HG02938 (cell line): ENCODE measurements at regions not wholly inside any gene's neighbourhood (a gene's known extent, or its start where the extent isn't known, plus 50 kb on each side); places are given as distances from the start of the nearest gene placed in this dataset.

Source experiments
- ATAC-seq: cut with Tn5 transposase; IDR thresholded peaks from one replicate; pipeline ENCODE4 v1.9.1; 2021; ENCODE audit warnings: mild to moderate bottlenecking, moderate library complexity; ENCODE audit not compliant: unreplicated experiment

DNA sequence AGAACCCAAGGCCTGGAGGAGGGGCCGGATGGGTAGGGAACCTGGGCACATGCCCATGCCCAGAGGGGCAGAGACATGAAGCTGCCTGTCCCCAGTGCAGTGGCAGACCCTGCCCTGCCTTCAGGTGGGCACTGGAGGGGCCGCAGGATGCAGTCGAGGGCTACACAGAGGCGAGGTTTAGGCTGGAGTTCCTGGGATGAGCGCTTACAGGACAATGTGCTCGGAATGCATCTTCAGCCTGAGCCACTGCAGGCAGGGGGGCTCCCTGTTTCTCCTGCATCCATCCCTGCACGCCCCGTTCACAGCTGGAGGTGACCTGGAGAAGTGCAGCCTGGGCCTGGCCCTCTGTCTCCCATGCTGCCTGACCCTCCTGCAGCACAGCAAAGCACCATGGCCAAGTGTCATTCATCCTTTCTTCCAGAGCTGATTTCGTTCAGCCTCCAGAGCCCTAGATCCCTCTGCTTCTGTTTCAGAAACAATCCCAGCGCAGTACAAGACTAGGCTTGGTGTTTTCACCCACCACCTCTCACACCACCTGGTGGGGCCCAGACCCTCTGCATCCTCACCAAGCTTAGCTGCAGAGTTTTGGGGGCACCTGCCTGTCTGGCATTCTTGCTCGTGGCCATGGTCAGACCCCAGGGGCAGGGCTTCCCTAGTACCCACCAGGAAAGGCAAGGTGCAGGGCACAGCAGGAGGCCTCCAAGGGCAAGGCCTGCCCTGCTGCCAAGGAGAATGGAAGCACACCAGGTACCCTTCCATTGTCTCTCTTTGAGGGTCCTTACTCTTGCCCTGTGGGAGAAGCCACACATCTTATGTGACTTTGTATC is 311.9 kb downstream of the TCERG1L start:
- no peak for ATAC-seq

- ATAC-seq = no peak
Measured at GRCh38 chr10:131000244-131000643, 311.3 kb downstream of the TCERG1L start.

GRCh38 chr10:131000743-131001142 is 310.8 kb downstream of the TCERG1L start:
- no peak for ATAC-seq

GRCh38 chr10:131001438-131001837 is 310.1 kb downstream of the TCERG1L start:
- no peak for ATAC-seq

- ATAC-seq = no peak
Measured at GRCh38 chr10:131002031-131002861, 309.3 kb downstream of the TCERG1L start.

DNA sequence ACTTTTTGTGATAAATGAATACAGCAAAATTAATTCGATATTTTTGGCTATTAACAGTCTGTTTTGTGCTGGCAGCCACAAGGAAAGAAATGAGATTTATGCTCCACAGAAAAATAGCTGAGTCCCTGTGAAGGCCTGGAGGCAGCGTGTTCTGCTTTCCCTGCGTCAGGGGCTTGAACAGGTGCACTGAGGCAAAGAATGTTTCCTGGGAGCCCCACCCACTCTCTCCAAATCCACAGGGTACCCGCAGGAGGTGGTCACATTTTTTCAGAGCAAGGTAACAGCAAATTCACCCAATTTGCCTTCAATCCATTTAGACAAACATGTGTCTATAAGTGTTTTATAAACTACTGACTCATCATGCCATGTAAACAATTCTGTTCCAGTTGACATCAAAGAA is 308.1 kb downstream of the TCERG1L start:
- no peak for ATAC-seq

DNA sequence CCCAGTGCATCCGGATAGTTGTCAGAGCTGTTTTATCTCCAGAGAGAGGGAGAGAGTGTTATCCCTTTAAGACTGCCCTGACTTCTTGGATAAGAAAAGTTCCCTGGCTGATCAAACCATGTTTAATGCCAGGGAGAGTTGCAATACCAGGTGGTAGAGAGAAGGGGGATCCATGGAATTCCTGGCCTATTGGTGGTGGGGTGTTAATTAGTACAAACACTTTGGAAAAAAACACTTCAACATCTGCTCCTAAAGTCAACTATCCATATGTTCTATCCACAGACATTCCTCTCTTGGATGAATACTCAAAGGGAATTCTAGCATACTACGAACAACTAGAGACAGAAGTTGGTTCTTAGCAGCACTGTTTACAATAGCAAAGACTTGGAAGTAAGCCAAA is 307.2 kb downstream of the TCERG1L start:
- no peak for ATAC-seq

- ATAC-seq = no peak
Measured at GRCh38 chr10:131006458-131007256, 304.9 kb downstream of the TCERG1L start.

GRCh38 chr10:131009791-131010190 is 301.7 kb downstream of the TCERG1L start:
- no peak for ATAC-seq

GRCh38 chr10:131010965-131011575 is 300.5 kb downstream of the TCERG1L start:
- no peak for ATAC-seq

GRCh38 chr10:131011936-131012640 is 299.4 kb downstream of the TCERG1L start:
- no peak for ATAC-seq

GRCh38 chr10:131012641-131012985 is 298.9 kb downstream of the TCERG1L start:
- ATAC-seq = no peak

DNA sequence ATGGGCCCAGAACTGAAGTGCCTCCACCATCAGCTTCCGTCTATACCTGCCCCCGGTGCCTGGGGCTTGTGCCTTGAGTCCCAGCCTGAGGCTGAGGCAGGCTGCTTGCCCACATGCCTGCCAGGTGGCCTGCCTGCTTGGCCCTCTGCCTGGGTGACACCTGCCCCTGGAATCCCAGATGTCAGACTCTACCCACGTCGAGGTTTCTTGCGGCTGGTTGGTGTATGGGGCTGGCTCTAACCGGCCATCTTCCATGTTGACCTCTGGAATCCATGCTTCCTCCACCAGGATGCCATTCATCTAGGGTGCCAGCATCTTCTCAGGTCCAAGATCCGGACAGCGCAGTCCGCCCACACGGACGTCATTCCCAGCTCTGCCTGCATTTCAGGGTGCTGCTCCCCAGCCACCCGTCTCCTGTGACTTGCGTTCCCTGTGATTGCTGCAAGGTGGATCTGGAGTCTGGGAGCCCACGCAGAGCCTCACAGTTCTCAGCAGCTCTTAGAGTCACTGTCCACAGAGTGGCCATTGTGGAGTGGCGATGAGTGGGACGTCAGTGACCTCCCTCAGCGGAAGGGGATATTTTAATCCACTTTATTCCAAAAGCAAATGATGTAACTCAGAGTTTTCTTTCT is 298.1 kb downstream of the TCERG1L start:
- no peak for ATAC-seq

DNA sequence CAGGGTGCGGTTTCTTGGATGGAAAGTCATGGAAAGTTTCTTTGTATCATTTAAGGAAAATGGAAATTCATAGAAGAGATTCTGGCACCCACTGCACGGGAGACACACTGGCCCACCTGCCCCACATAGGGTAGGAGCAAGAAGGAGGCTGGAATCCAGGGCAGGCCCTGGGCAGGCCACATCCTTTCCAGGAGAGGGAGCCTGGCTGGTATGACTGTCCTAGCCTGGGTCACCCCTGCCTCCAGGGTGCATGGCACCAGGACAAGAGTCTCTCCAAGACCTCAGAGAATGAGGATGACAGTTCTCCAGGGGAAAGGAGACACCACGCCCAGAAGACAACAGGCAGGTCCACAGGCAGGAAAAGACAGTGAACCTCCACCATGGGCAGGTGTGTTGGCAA is 297.2 kb downstream of the TCERG1L start:
- ATAC-seq = no peak

GRCh38 chr10:131015271-131015670 is 296.2 kb downstream of the TCERG1L start:
- no peak for ATAC-seq

GRCh38 chr10:131016556-131016955 is 295.0 kb downstream of the TCERG1L start:
- ATAC-seq = no peak

DNA sequence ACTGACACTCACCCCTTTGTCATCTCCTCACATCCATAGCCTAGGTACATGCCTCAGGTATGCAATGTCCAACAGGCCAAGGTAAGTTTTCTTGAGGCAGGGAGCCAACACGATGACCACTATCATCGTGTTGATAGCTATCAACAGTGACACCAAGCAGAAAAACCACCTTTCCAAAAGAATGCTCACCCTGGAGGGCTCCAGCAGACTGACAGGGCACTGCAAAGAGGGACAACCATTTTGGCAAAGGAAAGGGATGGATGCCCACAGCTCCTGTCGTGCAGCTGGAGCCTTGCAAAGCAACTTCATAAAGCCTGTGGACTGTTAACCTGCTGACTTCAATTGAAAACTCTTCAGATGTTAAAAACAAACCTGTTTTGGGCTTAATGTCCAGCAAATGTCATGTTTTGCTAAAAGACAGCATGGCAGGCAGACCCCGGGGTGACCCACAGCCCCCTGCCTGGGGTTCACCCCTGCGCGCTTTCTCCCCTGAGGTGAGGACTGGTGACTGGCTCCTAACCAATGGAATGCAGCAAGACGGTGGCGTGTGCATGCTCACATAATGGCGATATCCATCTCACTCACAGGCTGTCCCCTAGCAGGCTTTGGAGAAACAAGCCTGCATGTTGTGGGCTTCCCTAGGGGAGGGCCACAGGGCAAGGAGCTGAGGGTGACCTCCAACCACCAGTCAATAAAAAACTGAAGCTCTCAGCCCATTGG is 293.8 kb downstream of the TCERG1L start:
- no peak for ATAC-seq

GRCh38 chr10:131018886-131019500 is 292.5 kb downstream of the TCERG1L start:
- no peak for ATAC-seq

- ATAC-seq = no peak
Measured at GRCh38 chr10:131019696-131020095, 291.8 kb downstream of the TCERG1L start.
